ENCODE measurements at regions not wholly inside any gene's neighbourhood (a gene's known extent, or its start where the extent isn't known, plus 50 kb on each side); places are given as distances from the start of the nearest gene placed in this dataset.

DNA sequence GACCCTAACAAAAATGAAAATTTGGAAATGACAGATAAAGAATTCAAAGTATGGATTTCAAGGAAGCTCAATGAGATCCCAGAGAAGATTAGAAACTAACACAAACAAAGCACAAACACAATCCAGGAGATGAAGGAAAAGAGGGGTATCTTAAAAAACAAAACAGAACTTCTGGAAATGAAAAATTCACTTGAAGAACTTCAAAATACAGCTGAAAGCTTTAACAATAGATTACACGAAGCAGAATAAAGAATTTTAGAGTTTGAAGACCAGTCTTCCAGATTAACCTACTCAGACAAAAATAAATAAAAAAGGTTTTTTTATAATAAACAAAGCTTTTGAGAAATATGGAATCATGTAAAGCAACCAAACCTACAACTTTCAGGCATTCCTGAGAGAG, 671.8 kb upstream of the SLC39A10 start:
- CTCF ChIA-PET (ENCODE audit: unreplicated experiment), result no interaction called here
- Histone ChIP-seq H3K4me2 (ENCODE audit: low read length) (no peak overlapping the region), H2AFZ (ENCODE audit: low read length) (no peak overlapping the region), H3K36me3 (ENCODE audit: insufficient read depth, low read length) (no peaks in the 10 kb centered on the region), H4K20me1 (ENCODE audit: insufficient read depth, low read length) (no peaks in the 10 kb centered on the region), H3K4me3 (ENCODE audit: low read depth, low read length, poor library complexity, severe bottlenecking) (no peak overlapping the region), H3K4me1 (ENCODE audit: insufficient read depth, low read length, poor library complexity, severe bottlenecking) (no peaks in the 10 kb centered on the region), H3K27ac (ENCODE audit: low read depth, low read length, poor library complexity, severe bottlenecking) (no peak overlapping the region), H3K79me2 (ENCODE audit: insufficient read depth, low read depth, low read length) (no peaks in the 10 kb centered on the region), H3K9me2 (ENCODE audit: insufficient read depth, low read length) (no peaks in the 10 kb centered on the region), H3K9me3 (ENCODE audit: low read length) (peaks cover 8% of the 10 kb centered on the region; the same call in 1 of the 2 replicates)
- no peak for DNase-seq (ENCODE audit: low spot score)
- intact Hi-C loops (cut with micrococcal nuclease; ENCODE audit: unreplicated experiment), result no loop called here
- BruUV-seq (replicated peaks), result no TSS peak
- TF ChIP-seq, protein P1, sequence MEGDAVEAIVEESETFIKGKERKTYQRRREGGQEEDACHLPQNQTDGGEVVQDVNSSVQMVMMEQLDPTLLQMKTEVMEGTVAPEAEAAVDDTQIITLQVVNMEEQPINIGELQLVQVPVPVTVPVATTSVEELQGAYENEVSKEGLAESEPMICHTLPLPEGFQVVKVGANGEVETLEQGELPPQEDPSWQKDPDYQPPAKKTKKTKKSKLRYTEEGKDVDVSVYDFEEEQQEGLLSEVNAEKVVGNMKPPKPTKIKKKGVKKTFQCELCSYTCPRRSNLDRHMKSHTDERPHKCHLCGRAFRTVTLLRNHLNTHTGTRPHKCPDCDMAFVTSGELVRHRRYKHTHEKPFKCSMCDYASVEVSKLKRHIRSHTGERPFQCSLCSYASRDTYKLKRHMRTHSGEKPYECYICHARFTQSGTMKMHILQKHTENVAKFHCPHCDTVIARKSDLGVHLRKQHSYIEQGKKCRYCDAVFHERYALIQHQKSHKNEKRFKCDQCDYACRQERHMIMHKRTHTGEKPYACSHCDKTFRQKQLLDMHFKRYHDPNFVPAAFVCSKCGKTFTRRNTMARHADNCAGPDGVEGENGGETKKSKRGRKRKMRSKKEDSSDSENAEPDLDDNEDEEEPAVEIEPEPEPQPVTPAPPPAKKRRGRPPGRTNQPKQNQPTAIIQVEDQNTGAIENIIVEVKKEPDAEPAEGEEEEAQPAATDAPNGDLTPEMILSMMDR (conservative IDR thresholded peaks at IDR 0.05; ENCODE audit: low read length), result no peak
- no peak for TF ChIP-seq EZH2phosphoT487 (IDR thresholded peaks at IDR 0.05; ENCODE audit: borderline replicate concordance, low read depth, low read length)
- POLR2A ChIA-PET, result interaction anchor here (0.6 to 0.7 kb wide), 4 partner anchors 20 to 901 kb away, joined by 3 to 5 read pairs (median 3); no protein-coding TSS in a partner anchor

DNA sequence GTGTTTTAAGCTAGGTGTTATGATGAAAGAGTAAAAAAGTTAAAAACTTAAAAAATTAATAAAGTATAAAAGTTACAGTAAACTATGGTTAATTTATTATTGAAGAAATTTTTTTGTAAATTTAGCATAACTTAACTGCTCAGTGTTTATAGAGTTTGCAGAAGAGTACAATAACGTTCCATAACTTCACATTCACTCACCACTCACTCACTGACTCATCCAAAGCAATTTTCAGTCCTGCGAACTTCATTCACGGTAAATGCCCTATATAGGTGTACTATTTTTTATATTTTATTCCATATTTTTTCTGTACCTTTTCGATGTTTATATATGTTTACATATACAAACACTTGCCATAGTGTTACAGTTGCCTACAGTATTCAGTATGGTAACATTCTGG, 694.8 kb upstream of the SLC39A10 start:
- Histone ChIP-seq H2AFZ (ENCODE audit: low read length) (no peak overlapping the region), H3K4me3 (ENCODE audit: low read depth, low read length, poor library complexity, severe bottlenecking) (no peak overlapping the region), H3K9me2 (ENCODE audit: insufficient read depth, low read length) (no peaks in the 10 kb centered on the region), H3K79me2 (ENCODE audit: insufficient read depth, low read depth, low read length) (no peaks in the 10 kb centered on the region), H3K4me1 (ENCODE audit: insufficient read depth, low read length, poor library complexity, severe bottlenecking) (no peaks in the 10 kb centered on the region), H3K9me3 (ENCODE audit: low read length) (no peaks in the 10 kb centered on the region), H3K36me3 (ENCODE audit: insufficient read depth, low read length) (no peaks in the 10 kb centered on the region), H4K20me1 (ENCODE audit: insufficient read depth, low read length) (no peaks in the 10 kb centered on the region), H3K27ac (ENCODE audit: low read depth, low read length, poor library complexity, severe bottlenecking) (no peak overlapping the region), H3K4me2 (ENCODE audit: low read length) (no peak overlapping the region)
- POLR2A ChIA-PET, result interaction anchor here (0.8 kb wide), 1 partner anchor 27 kb away, joined by 4 read pairs; no protein-coding TSS in a partner anchor
- intact Hi-C loops (cut with micrococcal nuclease; ENCODE audit: unreplicated experiment), result no loop called here
- TF ChIP-seq, protein P1 (conservative IDR thresholded peaks at IDR 0.05; ENCODE audit: low read length), result no peak
- no peak for TF ChIP-seq EZH2phosphoT487 (IDR thresholded peaks at IDR 0.05; ENCODE audit: borderline replicate concordance, low read depth, low read length)
- no peak for DNase-seq (ENCODE audit: low spot score)
- CTCF ChIA-PET (ENCODE audit: unreplicated experiment), result no interaction called here
- BruUV-seq (replicated peaks), result no TSS peak

DNA sequence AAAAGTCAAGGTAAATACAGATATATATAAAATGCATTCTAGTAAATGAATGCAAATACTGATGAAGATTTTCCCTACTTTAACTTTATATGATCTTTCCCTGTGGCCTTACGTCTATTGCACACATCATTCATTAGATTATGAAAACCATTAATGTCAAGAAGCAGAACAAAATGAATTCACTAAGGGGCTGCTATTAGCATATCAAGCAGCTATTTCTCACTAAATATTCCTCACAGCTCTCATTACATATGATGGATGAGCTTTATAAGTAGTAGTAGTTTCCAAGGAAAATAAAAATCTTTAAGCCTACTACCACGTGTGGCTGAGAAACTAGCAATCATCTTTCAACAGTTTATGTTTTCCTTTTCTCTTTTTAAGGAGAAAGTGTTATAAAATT, 702.8 kb upstream of the SLC39A10 start:
- ChIA-PET CTCF (ENCODE audit: unreplicated experiment) (no interaction called here), POLR2A (interaction anchor here (0.6 to 0.7 kb wide), 2 partner anchors 29 to 265 kb away, joined by 3 to 8 read pairs; no protein-coding TSS in a partner anchor)
- TF ChIP-seq, protein P1 (conservative IDR thresholded peaks at IDR 0.05; ENCODE audit: low read length), result no peak
- no peak for TF ChIP-seq EZH2phosphoT487 (IDR thresholded peaks at IDR 0.05; ENCODE audit: borderline replicate concordance, low read depth, low read length)
- no peaks in the 10 kb centered on the region for H4K20me1 ChIP-seq (ENCODE audit: insufficient read depth, low read length)
- no peak overlapping the region for H3K27ac ChIP-seq (ENCODE audit: low read depth, low read length, poor library complexity, severe bottlenecking)
- H3K9me3 ChIP-seq (ENCODE audit: low read length), result no peaks in the 10 kb centered on the region
- no TSS peak for BruUV-seq (replicated peaks)
- no peak overlapping the region for H2AFZ ChIP-seq (ENCODE audit: low read length)
- no peak overlapping the region for H3K4me2 ChIP-seq (ENCODE audit: low read length)
- no peak for DNase-seq (ENCODE audit: low spot score)
- no peak overlapping the region for H3K4me3 ChIP-seq (ENCODE audit: low read depth, low read length, poor library complexity, severe bottlenecking)
- H3K79me2 ChIP-seq (ENCODE audit: insufficient read depth, low read depth, low read length), result no peaks in the 10 kb centered on the region
- intact Hi-C loops (cut with micrococcal nuclease; ENCODE audit: unreplicated experiment), result no loop called here
- H3K36me3 ChIP-seq (ENCODE audit: insufficient read depth, low read length), result no peaks in the 10 kb centered on the region
- no peaks in the 10 kb centered on the region for H3K4me1 ChIP-seq (ENCODE audit: insufficient read depth, low read length, poor library complexity, severe bottlenecking)
- H3K9me2 ChIP-seq (ENCODE audit: insufficient read depth, low read length), result no peaks in the 10 kb centered on the region
